H9 (cell line): ENCODE measurements at regions not wholly inside any gene's neighbourhood (a gene's known extent, or its start where the extent isn't known, plus 50 kb on each side); places are given as distances from the start of the nearest gene placed in this dataset.

Source experiments
- DNase-seq: peaks from one replicate; pipeline ENCODE4 v3.0.0-alpha.2; 2017
- H2AFZ ChIP-seq: one replicate; pipeline ENCODE4 v1.6.1; 2013; ENCODE audit warnings: mild to moderate bottlenecking, low read length, control low read depth, moderate library complexity
- H2AK5ac ChIP-seq: 2 replicates; pipeline ENCODE4 v1.6.1; 2013; ENCODE audit warnings: low read length, control low read depth, mixed read lengths; ENCODE audit not compliant: insufficient read length
- H2BK120ac ChIP-seq: one replicate; pipeline ENCODE4 v1.6.1; 2013; ENCODE audit warnings: low read depth, mild to moderate bottlenecking, low read length, control low read depth, inconsistent platforms; ENCODE audit not compliant: poor library complexity, severe bottlenecking
- H2BK12ac ChIP-seq: 2 replicates; pipeline ENCODE4 v1.6.1; 2013; ENCODE audit warnings: low read length, control low read depth, mixed read lengths, low read depth; ENCODE audit not compliant: insufficient read length
- H2BK15ac ChIP-seq: 2 replicates; pipeline ENCODE4 v1.6.1; 2013; ENCODE audit warnings: low read depth, low read length, control low read depth
- H2BK20ac ChIP-seq: one replicate; pipeline ENCODE4 v1.6.1; 2013; ENCODE audit warnings: low read depth, mild to moderate bottlenecking, low read length, control low read depth, inconsistent platforms; ENCODE audit not compliant: poor library complexity, severe bottlenecking
- H2BK5ac ChIP-seq: 2 replicates; pipeline ENCODE4 v1.6.1; 2013; ENCODE audit warnings: low read length, control low read depth, mixed read lengths; ENCODE audit not compliant: insufficient read length
- H3K14ac ChIP-seq: 2 replicates; pipeline ENCODE4 v1.6.1; 2013; ENCODE audit warnings: low read length, control low read depth; ENCODE audit not compliant: insufficient read depth
- H3K18ac ChIP-seq: 2 replicates; pipeline ENCODE4 v1.6.1; 2013; ENCODE audit warnings: low read depth, mild to moderate bottlenecking, mixed read lengths, low read length, control low read depth; ENCODE audit not compliant: insufficient read length
- H3K23ac ChIP-seq: 2 replicates; pipeline ENCODE4 v1.6.1; 2013; ENCODE audit warnings: low read length, control low read depth, mixed read lengths, low read depth; ENCODE audit not compliant: insufficient read length
- H3K23me2 ChIP-seq: 2 replicates; pipeline ENCODE4 v1.6.1; 2013; ENCODE audit warnings: low read depth, mild to moderate bottlenecking, mixed read lengths, low read length, control low read depth; ENCODE audit not compliant: insufficient read length, poor library complexity, severe bottlenecking
- H3K27ac ChIP-seq: 2 replicates; pipeline ENCODE4 v1.5.1; 2013; ENCODE audit warnings: low read length, control low read depth, mixed read lengths, low read depth; ENCODE audit not compliant: insufficient read length
- H3K27me3 ChIP-seq: 2 replicates; pipeline ENCODE4 v1.6.1; 2013; ENCODE audit warnings: low read length, control low read depth, inconsistent platforms; ENCODE audit not compliant: insufficient read depth
- H3K4ac ChIP-seq: 2 replicates; pipeline ENCODE4 v1.6.1; 2013; ENCODE audit warnings: low read depth, mild to moderate bottlenecking, control low read depth, inconsistent platforms, low read length, moderate library complexity
- H3K4me1 ChIP-seq: 2 replicates; pipeline ENCODE4 v1.6.1; 2013; ENCODE audit warnings: low read length, control low read depth, inconsistent platforms; ENCODE audit not compliant: insufficient read depth
- H3K4me2 ChIP-seq: 2 replicates; pipeline ENCODE4 v1.6.1; 2013; ENCODE audit warnings: low read length, control low read depth, mixed read lengths; ENCODE audit not compliant: insufficient read length, insufficient read depth
- H3K56ac ChIP-seq: 2 replicates; pipeline ENCODE4 v1.6.1; 2013; ENCODE audit warnings: low read depth, mild to moderate bottlenecking, mixed read lengths, low read length, control low read depth; ENCODE audit not compliant: insufficient read length
- H3K79me1 ChIP-seq: 2 replicates; pipeline ENCODE4 v1.6.1; 2013; ENCODE audit warnings: low read depth, mild to moderate bottlenecking, moderate library complexity, low read length, control low read depth, inconsistent platforms; ENCODE audit not compliant: insufficient read depth, poor library complexity, severe bottlenecking
- H3K79me2 ChIP-seq: 2 replicates; pipeline ENCODE4 v1.6.1; 2013; ENCODE audit warnings: low read length, control low read depth, inconsistent platforms; ENCODE audit not compliant: insufficient read depth
- H3K9ac ChIP-seq: 2 replicates; pipeline ENCODE4 v1.6.1; 2013; ENCODE audit warnings: low read length, control low read depth, mixed read lengths; ENCODE audit not compliant: insufficient read length; ENCODE audit errors: extremely low read depth
- H3K9me3 ChIP-seq: one replicate; pipeline ENCODE4 v1.6.1; 2013; ENCODE audit warnings: low read depth, low read length, inconsistent platforms; ENCODE audit not compliant: control insufficient read depth
- H3T11ph ChIP-seq: one replicate; pipeline ENCODE4 v1.6.1; 2013; ENCODE audit warnings: mild to moderate bottlenecking, low read length, control low read depth, inconsistent platforms
- H4K20me1 ChIP-seq: one replicate; pipeline ENCODE4 v1.6.1; 2013; ENCODE audit not compliant: control insufficient read depth, insufficient read length, insufficient read depth
- H4K5ac ChIP-seq: 2 replicates; pipeline ENCODE4 v1.6.1; 2013; ENCODE audit warnings: low read depth, mild to moderate bottlenecking, mixed read lengths, low read length, control low read depth; ENCODE audit not compliant: insufficient read length
- H4K8ac ChIP-seq: replicated peaks from 2 replicates; pipeline ENCODE4 v1.6.1; 2013; ENCODE audit warnings: low read length, control low read depth, mixed read lengths, low read depth; ENCODE audit not compliant: insufficient read length
- H4K91ac ChIP-seq: 2 replicates; pipeline ENCODE4 v1.6.1; 2013; ENCODE audit warnings: low read depth, mild to moderate bottlenecking, moderate library complexity, mixed read lengths, low read length, control low read depth; ENCODE audit not compliant: insufficient read length
- H3K27ac Mint-ChIP-seq, 3 experiments: 2 replicates in 2 of 3; 3 replicates in 1 of 3; pipeline ENCODE4 v1.8.0; 2020 to 2021; ENCODE audit warnings: mixed read lengths in 3 of 3, mild to moderate bottlenecking in 1 of 3, moderate library complexity in 1 of 3
- H3K27me3 Mint-ChIP-seq: 2 replicates; pipeline ENCODE4 v1.8.0; 2021; ENCODE audit warnings: low read depth, mild to moderate bottlenecking, moderate library complexity, mixed read lengths
- H3K36me3 Mint-ChIP-seq, 3 experiments: 2 replicates in 2 of 3; 3 replicates in 1 of 3; pipeline ENCODE4 v1.8.0; 2020 to 2021; ENCODE audit warnings: low read depth in 3 of 3, mixed read lengths in 3 of 3; ENCODE audit not compliant: insufficient read depth in 1 of 3
- H3K4me1 Mint-ChIP-seq, 2 experiments: 2 replicates each; pipeline ENCODE4 v1.8.0; 2020; ENCODE audit warnings: mixed read lengths in 2 of 2
- H3K4me3 Mint-ChIP-seq, 2 experiments: 2 replicates in 1 of 2; 3 replicates in 1 of 2; pipeline ENCODE4 v1.8.0; 2020 to 2021; ENCODE audit warnings: mild to moderate bottlenecking in 2 of 2, mixed read lengths in 2 of 2, moderate library complexity in 1 of 2
- H3K9me3 Mint-ChIP-seq, 2 experiments: 2 replicates in 1 of 2; 3 replicates in 1 of 2; pipeline ENCODE4 v1.8.0; 2020; ENCODE audit warnings: mild to moderate bottlenecking in 2 of 2, mixed read lengths in 2 of 2, moderate library complexity in 1 of 2
- CTCF ChIP-seq: fragments of 200-600 bp; sonication (generic); conservative IDR thresholded peaks from 3 replicates; pipeline ENCODE4 v1.8.0; 2021; ENCODE audit warnings: antibody characterized with exemption, mild to moderate bottlenecking
- WGBS: extraction: QIAGEN DNeasy Blood & Tissue Kit; methylation state at CpG from one replicate; pipeline ENCODE4 v1.1.7; 2013; ENCODE audit warnings: missing lambda C conversion rate, low lambda C conversion rate, mixed read lengths; ENCODE audit not compliant: insufficient read length; ENCODE audit errors: extremely low coverage; 5-methylcytosine and 5-hydroxymethylcytosine counted together

DNA sequence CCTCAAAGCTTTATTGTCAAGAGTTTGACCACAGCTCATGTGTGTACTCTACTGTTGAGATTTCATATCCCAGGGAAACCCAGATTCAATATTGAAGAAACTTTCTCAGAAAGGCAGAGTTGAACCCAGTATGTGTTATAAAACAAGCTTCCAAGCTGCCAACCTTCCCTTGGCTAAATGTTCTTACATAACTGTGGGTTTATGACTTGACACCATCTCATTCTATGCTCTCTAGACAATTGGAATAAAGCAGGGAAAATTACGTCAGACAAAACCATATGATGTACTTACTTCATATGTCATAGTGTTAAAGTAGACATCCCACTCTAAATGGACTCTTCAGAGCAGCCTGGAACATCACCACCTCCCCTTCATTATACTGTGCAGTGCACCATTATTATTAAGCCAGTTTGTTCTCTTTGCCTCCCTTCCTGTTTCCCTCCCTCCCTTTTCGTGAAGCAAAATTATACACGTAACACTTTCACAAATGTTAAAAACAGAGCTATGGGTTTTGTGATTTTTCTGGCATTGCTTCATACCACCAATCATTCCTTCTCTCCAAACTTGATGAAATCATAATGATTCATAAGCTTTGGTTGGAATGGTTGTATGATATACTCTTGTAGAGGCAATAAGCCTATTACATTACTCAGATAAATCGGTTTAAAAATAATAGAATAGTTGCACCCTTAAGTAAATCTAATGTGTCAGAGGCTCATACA, 507.2 kb downstream of the LTN1 start:
- no peaks in the 10 kb centered on the region for H3K27me3 Mint-ChIP-seq
- H3K9ac ChIP-seq = no peak overlapping the region
- no peaks in the 10 kb centered on the region for H3K9me3 Mint-ChIP-seq
- WGBS = no CpG with 5 or more reads among the region's 4 CpGs
- H3K4ac ChIP-seq = no peak overlapping the region
- H2BK15ac ChIP-seq = no peak overlapping the region
- H3K23ac ChIP-seq = no peak overlapping the region
- no peak overlapping the region for H2BK12ac ChIP-seq
- TF ChIP-seq CTCF = no peak
- H3K23me2 ChIP-seq = no peaks in the 10 kb centered on the region
- no peak overlapping the region for H3K4me3 Mint-ChIP-seq
- peaks cover 2% of the 10 kb centered on the region in 2 experiments for H3K4me1 Mint-ChIP-seq
- no peak overlapping the region for H3K18ac ChIP-seq
- no peak overlapping the region for H4K8ac ChIP-seq
- no peaks in the 10 kb centered on the region for H3K79me1 ChIP-seq
- H3K4me2 ChIP-seq = no peak overlapping the region
- no peak overlapping the region for H2AFZ ChIP-seq
- H3K27ac ChIP-seq = no peak overlapping the region
- no peak overlapping the region for H4K91ac ChIP-seq
- H3K27me3 ChIP-seq = no peaks in the 10 kb centered on the region
- H2BK5ac ChIP-seq = no peak overlapping the region
- H3K36me3 Mint-ChIP-seq = no peaks in the 10 kb centered on the region
- no peaks in the 10 kb centered on the region for H4K20me1 ChIP-seq
- no peaks in the 10 kb centered on the region for H3K79me2 ChIP-seq
- H2AK5ac ChIP-seq = no peak overlapping the region
- no peak overlapping the region for H3K14ac ChIP-seq
- no peak overlapping the region for H3K27ac Mint-ChIP-seq
- no peak overlapping the region for H2BK120ac ChIP-seq
- no peaks in the 10 kb centered on the region for H3K9me3 ChIP-seq
- no peak overlapping the region for H3K56ac ChIP-seq
- no peak overlapping the region for H3T11ph ChIP-seq
- no peak overlapping the region for H2BK20ac ChIP-seq
- H4K5ac ChIP-seq = no peak overlapping the region
- no peaks in the 10 kb centered on the region for H3K4me1 ChIP-seq
- no peak for DNase-seq
